OCI-LY7 (cell line): ENCODE measurements at regions not wholly inside any gene's neighbourhood (a gene's known extent, or its start where the extent isn't known, plus 50 kb on each side); places are given as distances from the start of the nearest gene placed in this dataset.

Experiments used
- BruUV-seq: library from RNA; stranded (reverse); fragments of 400-500 nt; replicated peaks from 2 replicates; lab custom pipeline; 2021; lab: Mats Ljungman, UMichigan
- CTCF ChIA-PET: fragments of 300-600 bp; sonication (Branson Sonifier 250); formaldehyde crosslinking; loops from one replicate; lab custom pipeline; 2022; ENCODE audit warnings: antibody characterized with exemption; ENCODE audit not compliant: unreplicated experiment; lab: Charles Lee
- POLR2A ChIA-PET: fragments of 300-600 bp; sonication (Branson Sonifier 250); formaldehyde crosslinking; loops from one replicate; lab custom pipeline; 2022; ENCODE audit warnings: antibody characterized with exemption; lab: Charles Lee
- DNase-seq: peaks from one replicate; pipeline ENCODE4 v3.0.0-alpha.2; 2015; ENCODE audit warnings: low spot score
- H2AFZ ChIP-seq: fragments of 200-600 bp; sonication (generic), shearing (Covaris generic); 2 replicates; pipeline ENCODE4 v1.6.1; 2014; ENCODE audit warnings: mild to moderate bottlenecking, antibody characterized with exemption, low read length, moderate library complexity
- H3K27ac ChIP-seq: fragments of 200-600 bp; sonication (generic); 2 replicates; pipeline ENCODE4 v1.5.1; 2014; ENCODE audit warnings: mixed run types, low read depth, mild to moderate bottlenecking, moderate library complexity, low read length, inconsistent platforms; ENCODE audit not compliant: poor library complexity, severe bottlenecking
- H3K36me3 ChIP-seq: fragments of 200-600 bp; sonication (generic); 2 replicates; pipeline ENCODE4 v1.6.1; 2014; ENCODE audit warnings: mild to moderate bottlenecking, antibody characterized with exemption, low read length, moderate library complexity, mixed read lengths; ENCODE audit not compliant: insufficient read depth
- H3K4me1 ChIP-seq: fragments of 200-600 bp; sonication (generic); 2 replicates; pipeline ENCODE4 v1.5.1; 2014; ENCODE audit warnings: mild to moderate bottlenecking, low read length; ENCODE audit not compliant: insufficient read depth, poor library complexity, severe bottlenecking
- H3K4me2 ChIP-seq: fragments of 200-600 bp; sonication (generic); 2 replicates; pipeline ENCODE4 v1.6.1; 2014; ENCODE audit warnings: mild to moderate bottlenecking, low read length
- H3K4me3 ChIP-seq: fragments of 200-600 bp; sonication (generic); 2 replicates; pipeline ENCODE4 v1.5.1; 2014; ENCODE audit warnings: mild to moderate bottlenecking, low read depth, low read length; ENCODE audit not compliant: poor library complexity, severe bottlenecking
- H3K79me2 ChIP-seq: fragments of 200-600 bp; sonication (generic); 2 replicates; pipeline ENCODE4 v1.6.1; 2016; ENCODE audit warnings: low read depth, mild to moderate bottlenecking, low read length, moderate library complexity, mixed read lengths; ENCODE audit not compliant: insufficient read depth
- H3K9me2 ChIP-seq: fragments of 200-600 bp; sonication (generic); 2 replicates; pipeline ENCODE4 v1.6.1; 2016; ENCODE audit warnings: mild to moderate bottlenecking, low read length, mixed read lengths; ENCODE audit not compliant: insufficient read depth
- H3K9me3 ChIP-seq: fragments of 200-600 bp; sonication (generic); 2 replicates; pipeline ENCODE4 v1.6.1; 2014; ENCODE audit warnings: mild to moderate bottlenecking, mixed run types, low read length, mixed read lengths
- H4K20me1 ChIP-seq: fragments of 200-600 bp; sonication (generic); 2 replicates; pipeline ENCODE4 v1.6.1; 2014; ENCODE audit warnings: mild to moderate bottlenecking, antibody characterized with exemption, low read length, moderate library complexity, mixed read lengths; ENCODE audit not compliant: insufficient read depth
- EZH2phosphoT487 ChIP-seq: fragments of 200-600 bp; sonication (generic); IDR thresholded peaks from 2 replicates; pipeline ENCODE4 v1.6.1; 2018; ENCODE audit warnings: low read depth, borderline replicate concordance, mild to moderate bottlenecking, mixed run types, antibody characterized with exemption, low read length, moderate library complexity, mixed read lengths
- intact Hi-C: fragments of 100-400 bp; cut with micrococcal nuclease; formaldehyde crosslinking; loops from one replicate; pipeline ENCODE4 v1.10.0; 2022; ENCODE audit not compliant: unreplicated experiment
- TF ChIP-seq, protein P1 (sequence below): fragments of 200-600 bp; sonication (generic); conservative IDR thresholded peaks from 2 replicates; pipeline ENCODE4 v1.5.1; 2014; ENCODE audit warnings: mild to moderate bottlenecking, antibody characterized with exemption, low read length, moderate library complexity, mixed read lengths

DNA sequence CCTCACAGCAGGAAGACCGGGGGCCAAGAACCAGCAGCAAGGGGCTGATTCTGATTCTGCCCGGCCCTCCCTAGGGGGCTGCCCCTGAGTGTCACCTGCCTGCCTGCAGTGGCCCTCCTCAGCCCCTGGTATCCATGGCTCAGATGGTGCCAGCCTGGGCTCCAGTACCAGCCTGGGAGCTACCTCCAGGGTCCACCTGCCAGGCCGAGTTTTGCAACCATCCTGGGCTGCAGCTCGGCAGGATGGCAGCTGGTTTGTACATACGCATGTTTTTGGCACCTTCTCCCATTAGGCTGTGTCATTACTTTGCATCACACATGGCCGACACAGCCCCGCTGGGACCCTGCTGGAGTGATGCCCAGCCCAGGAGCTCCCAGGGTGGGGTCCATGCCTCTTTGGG is 93.3 kb upstream of the WNT4 start:
- ChIA-PET POLR2A (no interaction called here), CTCF (no interaction called here)
- TF ChIP-seq, protein P1, sequence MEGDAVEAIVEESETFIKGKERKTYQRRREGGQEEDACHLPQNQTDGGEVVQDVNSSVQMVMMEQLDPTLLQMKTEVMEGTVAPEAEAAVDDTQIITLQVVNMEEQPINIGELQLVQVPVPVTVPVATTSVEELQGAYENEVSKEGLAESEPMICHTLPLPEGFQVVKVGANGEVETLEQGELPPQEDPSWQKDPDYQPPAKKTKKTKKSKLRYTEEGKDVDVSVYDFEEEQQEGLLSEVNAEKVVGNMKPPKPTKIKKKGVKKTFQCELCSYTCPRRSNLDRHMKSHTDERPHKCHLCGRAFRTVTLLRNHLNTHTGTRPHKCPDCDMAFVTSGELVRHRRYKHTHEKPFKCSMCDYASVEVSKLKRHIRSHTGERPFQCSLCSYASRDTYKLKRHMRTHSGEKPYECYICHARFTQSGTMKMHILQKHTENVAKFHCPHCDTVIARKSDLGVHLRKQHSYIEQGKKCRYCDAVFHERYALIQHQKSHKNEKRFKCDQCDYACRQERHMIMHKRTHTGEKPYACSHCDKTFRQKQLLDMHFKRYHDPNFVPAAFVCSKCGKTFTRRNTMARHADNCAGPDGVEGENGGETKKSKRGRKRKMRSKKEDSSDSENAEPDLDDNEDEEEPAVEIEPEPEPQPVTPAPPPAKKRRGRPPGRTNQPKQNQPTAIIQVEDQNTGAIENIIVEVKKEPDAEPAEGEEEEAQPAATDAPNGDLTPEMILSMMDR: no peak
- no peak for TF ChIP-seq EZH2phosphoT487
- Histone ChIP-seq H3K79me2 (no peaks in the 10 kb centered on the region), H3K4me2 (no peak overlapping the region), H3K36me3 (no peaks in the 10 kb centered on the region), H3K4me1 (no peaks in the 10 kb centered on the region), H4K20me1 (no peaks in the 10 kb centered on the region), H3K9me3 (no peaks in the 10 kb centered on the region), H3K4me3 (no peak overlapping the region), H3K9me2 (no peaks in the 10 kb centered on the region), H2AFZ (no peak overlapping the region), H3K27ac (no peak overlapping the region)
- BruUV-seq: no TSS peak
- no peak for DNase-seq
- intact Hi-C loops: no loop called here

DNA sequence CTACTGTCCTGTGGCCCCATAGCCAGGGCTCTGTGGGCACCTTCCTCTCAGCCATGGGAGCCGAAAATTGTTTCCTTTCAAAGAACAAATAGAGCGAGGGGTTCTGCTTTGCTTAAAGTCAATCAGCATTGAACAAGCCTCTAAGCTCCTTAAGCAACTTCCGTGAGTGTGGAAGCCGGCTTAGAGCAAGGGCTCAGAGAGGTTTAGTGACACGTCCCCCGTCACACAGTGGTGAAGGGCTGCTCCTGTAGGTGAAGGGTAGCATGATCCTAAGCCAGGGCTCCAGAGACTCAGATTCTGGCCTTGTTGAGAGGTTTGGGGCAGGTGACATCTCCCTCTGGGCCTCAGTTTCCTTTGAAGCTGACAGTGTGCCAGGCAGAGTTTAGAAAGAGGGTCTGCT is 94.0 kb upstream of the WNT4 start:
- no peak overlapping the region for H3K4me2 ChIP-seq
- no peak overlapping the region for H3K4me3 ChIP-seq
- TF ChIP-seq, protein P1: no peak
- TF ChIP-seq EZH2phosphoT487: no peak
- no peaks in the 10 kb centered on the region for H4K20me1 ChIP-seq
- H3K79me2 ChIP-seq: no peaks in the 10 kb centered on the region
- no TSS peak for BruUV-seq
- no peak overlapping the region for H3K27ac ChIP-seq
- no peaks in the 10 kb centered on the region for H3K9me2 ChIP-seq
- intact Hi-C loops: no loop called here
- no peaks in the 10 kb centered on the region for H3K36me3 ChIP-seq
- H3K9me3 ChIP-seq: no peaks in the 10 kb centered on the region
- ChIA-PET CTCF (no interaction called here), POLR2A (no interaction called here)
- no peak overlapping the region for H2AFZ ChIP-seq
- H3K4me1 ChIP-seq: no peaks in the 10 kb centered on the region
- DNase-seq: no peak

DNA sequence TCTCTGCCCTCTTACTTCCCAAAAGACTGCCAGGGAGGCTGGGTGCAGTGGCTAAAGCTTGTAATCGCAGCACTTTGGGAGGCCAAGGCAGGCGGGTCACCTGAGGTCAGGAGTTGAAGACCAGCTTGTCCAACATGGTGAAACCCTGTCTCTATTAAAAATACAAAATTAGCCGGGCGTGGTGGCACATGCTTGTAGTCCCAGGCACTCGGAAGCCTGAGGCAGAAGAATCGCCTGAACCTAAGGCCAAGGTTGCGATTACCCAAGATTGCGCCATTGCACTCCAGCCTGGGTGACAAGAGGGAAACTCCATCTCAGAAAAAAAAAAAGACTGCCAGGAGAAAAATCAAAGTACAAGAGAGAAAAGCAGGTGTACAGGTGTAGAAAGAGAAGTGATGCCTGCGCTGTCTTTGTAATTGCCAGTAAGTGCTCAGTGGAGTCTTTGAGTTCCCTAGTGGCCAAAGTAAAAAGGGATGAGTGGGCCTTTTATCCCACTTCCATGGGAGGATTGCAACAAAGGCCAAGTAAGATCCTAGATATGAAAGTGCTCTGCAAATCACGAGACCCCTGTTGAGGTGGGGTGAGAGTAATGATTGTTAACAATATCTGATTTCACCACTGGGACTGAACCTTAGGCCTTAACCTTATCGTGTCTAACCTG is 94.7 kb upstream of the WNT4 start:
- Histone ChIP-seq H3K4me2 (no peak overlapping the region), H3K27ac (no peak overlapping the region), H3K4me1 (no peaks in the 10 kb centered on the region), H3K9me2 (no peaks in the 10 kb centered on the region), H2AFZ (no peak overlapping the region), H3K36me3 (no peaks in the 10 kb centered on the region), H3K4me3 (no peak overlapping the region), H3K79me2 (no peaks in the 10 kb centered on the region), H3K9me3 (no peaks in the 10 kb centered on the region), H4K20me1 (no peaks in the 10 kb centered on the region)
- POLR2A ChIA-PET: no interaction called here
- TF ChIP-seq EZH2phosphoT487: no peak
- TF ChIP-seq, protein P1: no peak
- CTCF ChIA-PET: no interaction called here
- DNase-seq: no peak
- BruUV-seq: no TSS peak
- intact Hi-C loops: no loop called here
